Uterus (tissue), 2 donors: ENCODE measurements at regions not wholly inside any gene's neighbourhood (a gene's known extent, or its start where the extent isn't known, plus 50 kb on each side); places are given as distances from the start of the nearest gene placed in this dataset.

Experiments used
- CTCF ChIP-seq, 4 experiments: fragments of 200-600 bp in 2 of 4; fragments of 450-650 bp in 2 of 4; sonication (generic) in 2 of 4; IDR thresholded peaks; one replicate each; pipeline ENCODE4 v1.5.1; 2016 to 2019; ENCODE audit warnings: antibody characterized with exemption in 4 of 4, mild to moderate bottlenecking in 2 of 4, moderate library complexity in 1 of 4
- POLR2A ChIP-seq, 2 donors: fragments of 450-650 bp; IDR thresholded peaks; one replicate each; pipeline ENCODE4 v1.6.1; 2016; ENCODE audit warnings: antibody characterized with exemption in 2 of 2, mild to moderate bottlenecking in 1 of 2, moderate library complexity in 1 of 2

GRCh38 chr12:124207049-124207448 lies 87.8 kb upstream of the RFLNA start:
- no peak for TF ChIP-seq CTCF (IDR thresholded peaks at IDR 0.05)
- no peak for TF ChIP-seq POLR2A (IDR thresholded peaks at IDR 0.05)
